Cardiac fibroblast (primary cell): ENCODE measurements at regions not wholly inside any gene's neighbourhood (a gene's known extent, or its start where the extent isn't known, plus 50 kb on each side); places are given as distances from the start of the nearest gene placed in this dataset.
"Not testable (repeated sequence)": the region's sequence is repeated elsewhere in the genome, so short reads cannot be mapped to it uniquely, and the experiment has no call there.

Source experiments
- DNase-seq, 2 donors: peaks; one replicate each; pipeline versions ENCODE4 v3.0.0 to v3.0.0-alpha.2; 2010; ENCODE audit warnings: low read depth in 2 of 2
- H3K4me3 ChIP-seq, 2 donors: replicated peaks in 1 of 2; 1 replicate in 1 of 2; 2 replicates in 1 of 2; pipeline ENCODE4 v1.5.1; 2011; ENCODE audit warnings: low read depth in 2 of 2, low read length in 2 of 2, mild to moderate bottlenecking in 2 of 2, moderate library complexity in 1 of 2
- CTCF ChIP-seq: IDR thresholded peaks from one replicate; pipeline ENCODE4 v1.5.1; 2011; ENCODE audit warnings: low read depth, mild to moderate bottlenecking, low read length, inconsistent platforms

GRCh38 chr9:7739595-7739994, 60.0 kb downstream of the DMAC1 start:
- DNase-seq: no peak
- no peak for TF ChIP-seq CTCF
- no peak overlapping the region for H3K4me3 ChIP-seq

GRCh38 chr9:7735311-7735710, 64.3 kb downstream of the DMAC1 start:
- TF ChIP-seq CTCF: no peak
- no peak overlapping the region for H3K4me3 ChIP-seq
- DNase-seq: no peak

GRCh38 chr9:7730164-7730445, 69.5 kb downstream of the DMAC1 start:
- no peak for DNase-seq
- H3K4me3 ChIP-seq: no peak overlapping the region
- TF ChIP-seq CTCF: no peak

GRCh38 chr9:7729371-7730163, 70.0 kb downstream of the DMAC1 start:
- no peak for TF ChIP-seq CTCF
- no peak overlapping the region for H3K4me3 ChIP-seq
- DNase-seq: no peak

- no peak for TF ChIP-seq CTCF
- H3K4me3 ChIP-seq: no peak overlapping the region
- no peak for DNase-seq
These were observed 78.3 kb downstream of the DMAC1 start for GRCh38 chr9:7721291-7721690.

- H3K4me3 ChIP-seq, DNase-seq: not testable (repeated sequence)
These were observed 86.5 kb downstream of the DMAC1 start for GRCh38 chr9:7713088-7713487.

- no peak for TF ChIP-seq CTCF
- no peak for DNase-seq
- H3K4me3 ChIP-seq: no peak overlapping the region
These were observed 88.9 kb downstream of the DMAC1 start for GRCh38 chr9:7710686-7711085.
